NT2/D1 (cell line): ENCODE measurements at regions not wholly inside any gene's neighbourhood (a gene's known extent, or its start where the extent isn't known, plus 50 kb on each side); places are given as distances from the start of the nearest gene placed in this dataset.

Experiments used
- DNase-seq: peaks from one replicate; pipeline ENCODE4 v3.0.0-alpha.2; 2011; ENCODE audit warnings: low read depth, low spot score
- H3K27me3 ChIP-seq: 2 replicates; pipeline ENCODE4 v1.6.0; 2011; ENCODE audit warnings: mild to moderate bottlenecking; ENCODE audit not compliant: insufficient read length, insufficient read depth
- H3K36me3 ChIP-seq: 2 replicates; pipeline ENCODE4 v1.6.1; 2011; ENCODE audit warnings: mild to moderate bottlenecking, low read length, mixed read lengths; ENCODE audit not compliant: insufficient read depth, insufficient read length
- H3K4me1 ChIP-seq: 2 replicates; pipeline ENCODE4 v1.5.1; 2011; ENCODE audit not compliant: insufficient read depth, insufficient read length
- H3K4me3 ChIP-seq: 2 replicates; pipeline ENCODE4 v1.5.1; 2011; ENCODE audit warnings: low read depth; ENCODE audit not compliant: insufficient read length
- H3K9ac ChIP-seq: 2 replicates; pipeline ENCODE4 v1.6.0; 2011; ENCODE audit warnings: low read depth; ENCODE audit not compliant: insufficient read length
- H3K9me3 ChIP-seq: 2 replicates; pipeline ENCODE4 v1.5.1; 2011; ENCODE audit warnings: mild to moderate bottlenecking, low read length; ENCODE audit not compliant: insufficient read depth
- SUZ12 ChIP-seq: IDR thresholded peaks from 2 replicates; pipeline ENCODE4 v1.6.1; 2011; ENCODE audit not compliant: insufficient read length, insufficient read depth; ENCODE audit errors: extremely low read depth
- YY1 ChIP-seq: IDR thresholded peaks from 2 replicates; pipeline ENCODE4 v1.6.1; 2011; ENCODE audit not compliant: insufficient read length, insufficient read depth
- ZNF274 ChIP-seq: IDR thresholded peaks from 2 replicates; pipeline ENCODE4 v1.6.1; 2011; ENCODE audit warnings: mild to moderate bottlenecking, low read depth, low read length

GRCh38 chr6:40728643-40729042 lies 141.5 kb upstream of the LRFN2 start:
- H3K36me3 ChIP-seq: no peaks in the 10 kb centered on the region
- no peaks in the 10 kb centered on the region for H3K9me3 ChIP-seq
- no peak for DNase-seq
- no peak overlapping the region for H3K9ac ChIP-seq
- no peaks in the 10 kb centered on the region for H3K27me3 ChIP-seq
- peaks cover 5% of the 10 kb centered on the region for H3K4me1 ChIP-seq
- H3K4me3 ChIP-seq: no peak overlapping the region
- TF ChIP-seq SUZ12: no peak
- no peak for TF ChIP-seq ZNF274
- TF ChIP-seq YY1: no peak

- H3K4me1 ChIP-seq: peaks cover 5% of the 10 kb centered on the region
- H3K9ac ChIP-seq: no peak overlapping the region
- TF ChIP-seq YY1 (no peak), ZNF274 (no peak), SUZ12 (no peak)
- no peak for DNase-seq
- H3K4me3 ChIP-seq: no peak overlapping the region
- no peaks in the 10 kb centered on the region for H3K27me3 ChIP-seq
- H3K36me3 ChIP-seq: no peaks in the 10 kb centered on the region
- H3K9me3 ChIP-seq: no peaks in the 10 kb centered on the region
Observed at GRCh38 chr6:40727271-40727670, 140.1 kb upstream of the LRFN2 start.

GRCh38 chr6:40726853-40727252 lies 139.7 kb upstream of the LRFN2 start:
- no peak overlapping the region for H3K4me3 ChIP-seq
- no peaks in the 10 kb centered on the region for H3K36me3 ChIP-seq
- no peak for DNase-seq
- TF ChIP-seq SUZ12 (no peak), ZNF274 (no peak), YY1 (no peak)
- H3K4me1 ChIP-seq: peaks cover 5% of the 10 kb centered on the region
- no peaks in the 10 kb centered on the region for H3K27me3 ChIP-seq
- H3K9ac ChIP-seq: no peak overlapping the region
- H3K9me3 ChIP-seq: no peaks in the 10 kb centered on the region

GRCh38 chr6:40725390-40725789 lies 138.2 kb upstream of the LRFN2 start:
- Histone ChIP-seq H3K36me3 (no peaks in the 10 kb centered on the region), H3K27me3 (no peaks in the 10 kb centered on the region), H3K9me3 (no peaks in the 10 kb centered on the region), H3K4me3 (no peak overlapping the region), H3K4me1 (peaks cover 5% of the 10 kb centered on the region), H3K9ac (no peak overlapping the region)
- DNase-seq: no peak
- TF ChIP-seq YY1 (no peak), SUZ12 (no peak), ZNF274 (no peak)

GRCh38 chr6:40724886-40725285 lies 137.7 kb upstream of the LRFN2 start:
- Histone ChIP-seq H3K27me3 (no peaks in the 10 kb centered on the region), H3K36me3 (no peaks in the 10 kb centered on the region), H3K4me1 (peaks cover 2% of the 10 kb centered on the region), H3K4me3 (no peak overlapping the region), H3K9me3 (no peaks in the 10 kb centered on the region), H3K9ac (no peak overlapping the region)
- DNase-seq: no peak
- TF ChIP-seq SUZ12: no peak
- TF ChIP-seq YY1: no peak
- no peak for TF ChIP-seq ZNF274

- Histone ChIP-seq H3K4me3 (no peak overlapping the region), H3K4me1 (no peaks in the 10 kb centered on the region), H3K36me3 (no peaks in the 10 kb centered on the region), H3K9ac (no peak overlapping the region), H3K27me3 (no peaks in the 10 kb centered on the region), H3K9me3 (no peaks in the 10 kb centered on the region)
- no peak for DNase-seq
- TF ChIP-seq YY1 (no peak), ZNF274 (no peak), SUZ12 (no peak)
Observed at GRCh38 chr6:40723967-40724366, 136.8 kb upstream of the LRFN2 start.

GRCh38 chr6:40722553-40723258 lies 135.5 kb upstream of the LRFN2 start:
- no peaks in the 10 kb centered on the region for H3K36me3 ChIP-seq
- H3K9ac ChIP-seq: no peak overlapping the region
- H3K4me1 ChIP-seq: no peaks in the 10 kb centered on the region
- no peak overlapping the region for H3K4me3 ChIP-seq
- no peaks in the 10 kb centered on the region for H3K9me3 ChIP-seq
- DNase-seq: no peak
- H3K27me3 ChIP-seq: no peaks in the 10 kb centered on the region
- TF ChIP-seq YY1: no peak
- no peak for TF ChIP-seq SUZ12
- no peak for TF ChIP-seq ZNF274
